GM23338 (cell line): ENCODE measurements at regions not wholly inside any gene's neighbourhood (a gene's known extent, or its start where the extent isn't known, plus 50 kb on each side); places are given as distances from the start of the nearest gene placed in this dataset.

Experiments used
- CREB1 ChIP-seq: fragments of 250-450 bp; sonication (Bioruptor Pico); IDR thresholded peaks from 2 replicates; pipeline ENCODE4 v1.5.0; 2020; ENCODE audit warnings: low read depth, mild to moderate bottlenecking, moderate library complexity
- EZH2 ChIP-seq: fragments of 200-600 bp; sonication (generic); IDR thresholded peaks from one replicate; pipeline ENCODE4 v1.8.0; 2017; ENCODE audit warnings: antibody characterized with exemption, mild to moderate bottlenecking, low read depth; ENCODE audit not compliant: unreplicated experiment
- EZH2phosphoT487 ChIP-seq: fragments of 200-600 bp; sonication (generic); IDR thresholded peaks from one replicate; pipeline ENCODE4 v1.8.1; 2018; ENCODE audit warnings: antibody characterized with exemption; ENCODE audit not compliant: unreplicated experiment
- JUNB ChIP-seq: IDR thresholded peaks from one replicate; pipeline ENCODE4 v1.6.1; 2016; ENCODE audit warnings: antibody characterized with exemption; ENCODE audit not compliant: unreplicated experiment
- POLR2AphosphoS5 ChIP-seq: IDR thresholded peaks from 2 replicates; pipeline ENCODE4 v1.6.1; 2016; ENCODE audit warnings: antibody characterized with exemption, low read depth
- STAT1 ChIP-seq: IDR thresholded peaks from one replicate; pipeline ENCODE4 v1.6.1; 2016; ENCODE audit warnings: antibody characterized with exemption; ENCODE audit not compliant: unreplicated experiment
- ZNF331 ChIP-seq: fragments of 250-450 bp; sonication (Bioruptor Pico); IDR thresholded peaks from 2 replicates; pipeline ENCODE4 v1.5.0; 2020; ENCODE audit warnings: low read depth, mild to moderate bottlenecking, moderate library complexity
- TF ChIP-seq, protein P1 (sequence below), 2 experiments: fragments of 200-600 bp in 1 of 2; sonication (generic) in 1 of 2; conservative IDR thresholded peaks; 2 replicates each; pipeline versions ENCODE4 v1.5.1 to v1.6.1; 2016 to 2017; ENCODE audit warnings: antibody characterized with exemption in 2 of 2, low read depth in 2 of 2, mild to moderate bottlenecking in 2 of 2, moderate library complexity in 1 of 2
- TF ChIP-seq, protein P2 (sequence below): IDR thresholded peaks from 2 replicates; pipeline ENCODE4 v1.6.1; 2016; ENCODE audit warnings: antibody characterized with exemption
- TF ChIP-seq, protein P3 (sequence below): IDR thresholded peaks from one replicate; pipeline ENCODE4 v1.6.1; 2018; ENCODE audit warnings: antibody characterized with exemption; ENCODE audit not compliant: unreplicated experiment

DNA sequence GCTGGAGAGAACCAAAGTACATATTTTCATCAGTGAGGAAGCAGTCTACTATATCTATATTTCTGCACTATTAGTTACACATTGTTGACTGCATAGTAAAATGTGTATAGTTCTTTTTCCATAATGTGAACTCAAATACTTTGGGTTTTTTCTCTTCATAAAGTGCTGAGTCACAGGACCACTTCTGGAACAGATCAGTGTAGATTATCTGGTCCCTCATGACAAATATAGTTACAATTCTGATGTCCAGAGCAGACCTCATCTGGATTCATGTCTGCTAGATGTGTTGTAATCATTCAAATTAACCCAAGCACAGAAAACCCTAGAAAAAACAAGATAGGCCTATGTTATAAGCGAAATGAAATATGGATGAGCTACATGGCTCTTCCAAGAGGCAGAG is 171.4 kb downstream of the SUCLA2 start:
- no peak for TF ChIP-seq POLR2AphosphoS5
- TF ChIP-seq, protein P1, sequence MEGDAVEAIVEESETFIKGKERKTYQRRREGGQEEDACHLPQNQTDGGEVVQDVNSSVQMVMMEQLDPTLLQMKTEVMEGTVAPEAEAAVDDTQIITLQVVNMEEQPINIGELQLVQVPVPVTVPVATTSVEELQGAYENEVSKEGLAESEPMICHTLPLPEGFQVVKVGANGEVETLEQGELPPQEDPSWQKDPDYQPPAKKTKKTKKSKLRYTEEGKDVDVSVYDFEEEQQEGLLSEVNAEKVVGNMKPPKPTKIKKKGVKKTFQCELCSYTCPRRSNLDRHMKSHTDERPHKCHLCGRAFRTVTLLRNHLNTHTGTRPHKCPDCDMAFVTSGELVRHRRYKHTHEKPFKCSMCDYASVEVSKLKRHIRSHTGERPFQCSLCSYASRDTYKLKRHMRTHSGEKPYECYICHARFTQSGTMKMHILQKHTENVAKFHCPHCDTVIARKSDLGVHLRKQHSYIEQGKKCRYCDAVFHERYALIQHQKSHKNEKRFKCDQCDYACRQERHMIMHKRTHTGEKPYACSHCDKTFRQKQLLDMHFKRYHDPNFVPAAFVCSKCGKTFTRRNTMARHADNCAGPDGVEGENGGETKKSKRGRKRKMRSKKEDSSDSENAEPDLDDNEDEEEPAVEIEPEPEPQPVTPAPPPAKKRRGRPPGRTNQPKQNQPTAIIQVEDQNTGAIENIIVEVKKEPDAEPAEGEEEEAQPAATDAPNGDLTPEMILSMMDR (conservative IDR thresholded peaks at IDR 0.05; ENCODE audit: low read depth in 2 of 2): no peak
- TF ChIP-seq, protein P2, sequence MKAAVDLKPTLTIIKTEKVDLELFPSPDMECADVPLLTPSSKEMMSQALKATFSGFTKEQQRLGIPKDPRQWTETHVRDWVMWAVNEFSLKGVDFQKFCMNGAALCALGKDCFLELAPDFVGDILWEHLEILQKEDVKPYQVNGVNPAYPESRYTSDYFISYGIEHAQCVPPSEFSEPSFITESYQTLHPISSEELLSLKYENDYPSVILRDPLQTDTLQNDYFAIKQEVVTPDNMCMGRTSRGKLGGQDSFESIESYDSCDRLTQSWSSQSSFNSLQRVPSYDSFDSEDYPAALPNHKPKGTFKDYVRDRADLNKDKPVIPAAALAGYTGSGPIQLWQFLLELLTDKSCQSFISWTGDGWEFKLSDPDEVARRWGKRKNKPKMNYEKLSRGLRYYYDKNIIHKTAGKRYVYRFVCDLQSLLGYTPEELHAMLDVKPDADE: no peak
- TF ChIP-seq EZH2: no peak
- TF ChIP-seq EZH2phosphoT487: no peak
- no peak for TF ChIP-seq CREB1 (CRISPR knock-in tag)
- TF ChIP-seq STAT1: no peak
- no peak for TF ChIP-seq ZNF331 (CRISPR knock-in tag)
- TF ChIP-seq JUNB: no peak
- TF ChIP-seq, protein P3, sequence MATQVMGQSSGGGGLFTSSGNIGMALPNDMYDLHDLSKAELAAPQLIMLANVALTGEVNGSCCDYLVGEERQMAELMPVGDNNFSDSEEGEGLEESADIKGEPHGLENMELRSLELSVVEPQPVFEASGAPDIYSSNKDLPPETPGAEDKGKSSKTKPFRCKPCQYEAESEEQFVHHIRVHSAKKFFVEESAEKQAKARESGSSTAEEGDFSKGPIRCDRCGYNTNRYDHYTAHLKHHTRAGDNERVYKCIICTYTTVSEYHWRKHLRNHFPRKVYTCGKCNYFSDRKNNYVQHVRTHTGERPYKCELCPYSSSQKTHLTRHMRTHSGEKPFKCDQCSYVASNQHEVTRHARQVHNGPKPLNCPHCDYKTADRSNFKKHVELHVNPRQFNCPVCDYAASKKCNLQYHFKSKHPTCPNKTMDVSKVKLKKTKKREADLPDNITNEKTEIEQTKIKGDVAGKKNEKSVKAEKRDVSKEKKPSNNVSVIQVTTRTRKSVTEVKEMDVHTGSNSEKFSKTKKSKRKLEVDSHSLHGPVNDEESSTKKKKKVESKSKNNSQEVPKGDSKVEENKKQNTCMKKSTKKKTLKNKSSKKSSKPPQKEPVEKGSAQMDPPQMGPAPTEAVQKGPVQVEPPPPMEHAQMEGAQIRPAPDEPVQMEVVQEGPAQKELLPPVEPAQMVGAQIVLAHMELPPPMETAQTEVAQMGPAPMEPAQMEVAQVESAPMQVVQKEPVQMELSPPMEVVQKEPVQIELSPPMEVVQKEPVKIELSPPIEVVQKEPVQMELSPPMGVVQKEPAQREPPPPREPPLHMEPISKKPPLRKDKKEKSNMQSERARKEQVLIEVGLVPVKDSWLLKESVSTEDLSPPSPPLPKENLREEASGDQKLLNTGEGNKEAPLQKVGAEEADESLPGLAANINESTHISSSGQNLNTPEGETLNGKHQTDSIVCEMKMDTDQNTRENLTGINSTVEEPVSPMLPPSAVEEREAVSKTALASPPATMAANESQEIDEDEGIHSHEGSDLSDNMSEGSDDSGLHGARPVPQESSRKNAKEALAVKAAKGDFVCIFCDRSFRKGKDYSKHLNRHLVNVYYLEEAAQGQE: no peak
